Testis (tissue), 2 donors: ENCODE measurements at regions not wholly inside any gene's neighbourhood (a gene's known extent, or its start where the extent isn't known, plus 50 kb on each side); places are given as distances from the start of the nearest gene placed in this dataset.

Source experiments
- CTCF ChIP-seq, 3 experiments: fragments of 450-650 bp in 2 of 3; fragments of 200-600 bp in 1 of 3; sonication (generic) in 1 of 3; IDR thresholded peaks; one replicate each; pipeline ENCODE4 v1.5.1; 2016 to 2019; ENCODE audit warnings: antibody characterized with exemption in 3 of 3, mild to moderate bottlenecking in 2 of 3, moderate library complexity in 1 of 3
- POLR2A ChIP-seq: fragments of 450-650 bp; IDR thresholded peaks from one replicate; pipeline ENCODE4 v1.6.1; 2017; ENCODE audit warnings: antibody characterized with exemption, mild to moderate bottlenecking, moderate library complexity

- no peak for TF ChIP-seq CTCF (IDR thresholded peaks at IDR 0.05)
- no peak for TF ChIP-seq POLR2A
These were observed 548.4 kb upstream of the BRINP3 start for GRCh38 chr1:191025896-191026642.
